Adrenal gland (tissue), 9 donors: ENCODE measurements at regions not wholly inside any gene's neighbourhood (a gene's known extent, or its start where the extent isn't known, plus 50 kb on each side); places are given as distances from the start of the nearest gene placed in this dataset.

Experiments
- DNase-seq, 7 donors: peaks; one replicate each; pipeline ENCODE4 v3.0.0-alpha.2; 2019 to 2020
- H3K27ac ChIP-seq, 5 donors: fragments of 200-600 bp; sonication (generic) in 4 of 5; 1 replicate in 3 of 5; 2 replicates in 2 of 5; pipeline versions ENCODE4 v1.5.1 to v1.8.0; 2016 to 2020; ENCODE audit warnings: mild to moderate bottlenecking in 1 of 5
- H3K27me3 ChIP-seq: fragments of 200-600 bp; 2 replicates; pipeline ENCODE4 v1.8.0; 2021
- H3K36me3 ChIP-seq, 2 donors: fragments of 200-600 bp; replicated peaks in 1 of 2; 1 replicate in 1 of 2; 2 replicates in 1 of 2; pipeline versions ENCODE4 v1.5.1 to v1.8.0; 2018 to 2022
- H3K4me1 ChIP-seq, 2 donors: fragments of 200-600 bp; replicated peaks in 1 of 2; 1 replicate in 1 of 2; 2 replicates in 1 of 2; pipeline versions ENCODE4 v1.5.1 to v1.8.0; 2018 to 2021
- H3K4me3 ChIP-seq, 4 donors: fragments of 200-600 bp; sonication (generic) in 3 of 4; one replicate each; pipeline ENCODE4 v1.5.1; 2016 to 2018
- H3K9me3 ChIP-seq, 3 donors: fragments of 200-600 bp; sonication (generic) in 1 of 3; replicated peaks in 1 of 3; 1 replicate in 2 of 3; 2 replicates in 1 of 3; pipeline versions ENCODE4 v1.5.1 to v1.8.0; 2016 to 2021
- POLR2A ChIP-seq, 2 donors: fragments of 450-650 bp; IDR thresholded peaks; one replicate each; pipeline ENCODE4 v1.6.1; 2017; ENCODE audit warnings: antibody characterized with exemption in 2 of 2, mild to moderate bottlenecking in 2 of 2, moderate library complexity in 1 of 2
- WGBS, 4 donors: extraction: QIAGEN DNeasy Blood & Tissue Kit in 2 of 4; methylation state at CpG; one replicate each; pipeline versions ENCODE4 v1.1.5 to v1.1.7; 2013 to 2017; 5-methylcytosine and 5-hydroxymethylcytosine counted together
- intact Hi-C, 2 donors: fragments of 100-400 bp; cut with DNase I; formaldehyde crosslinking; loops; one replicate each; pipeline versions ENCODE4 v1.14.1 to v1.15.0; 2022 to 2023
- TF ChIP-seq, protein P1 (sequence below), 6 experiments: fragments of 450-650 bp in 4 of 6; fragments of 200-600 bp in 2 of 6; sonication (generic) in 1 of 6; IDR thresholded peaks; 1 replicate in 5 of 6; 2 replicates in 1 of 6; pipeline versions ENCODE4 v1.5.1 to v1.8.0; 2016 to 2021; ENCODE audit warnings: antibody characterized with exemption in 6 of 6, mild to moderate bottlenecking in 2 of 6, moderate library complexity in 1 of 6
- donor health status: healthy with polysubstance abuse.
- donor health status: Bipolar disorder and iron deficiency.
- donor health status: DM: yes; HTN: yes; CAD: no.
- donor health status: DM: no; HTN: no; CAD: no.
- donor health status: DM: no; HTN: no; CAD: no.

GRCh38 chr1:106584107-106584506 is 472.4 kb upstream of the PRMT6 start:
- H3K36me3 ChIP-seq: no peaks in the 10 kb centered on the region
- TF ChIP-seq, protein P1, sequence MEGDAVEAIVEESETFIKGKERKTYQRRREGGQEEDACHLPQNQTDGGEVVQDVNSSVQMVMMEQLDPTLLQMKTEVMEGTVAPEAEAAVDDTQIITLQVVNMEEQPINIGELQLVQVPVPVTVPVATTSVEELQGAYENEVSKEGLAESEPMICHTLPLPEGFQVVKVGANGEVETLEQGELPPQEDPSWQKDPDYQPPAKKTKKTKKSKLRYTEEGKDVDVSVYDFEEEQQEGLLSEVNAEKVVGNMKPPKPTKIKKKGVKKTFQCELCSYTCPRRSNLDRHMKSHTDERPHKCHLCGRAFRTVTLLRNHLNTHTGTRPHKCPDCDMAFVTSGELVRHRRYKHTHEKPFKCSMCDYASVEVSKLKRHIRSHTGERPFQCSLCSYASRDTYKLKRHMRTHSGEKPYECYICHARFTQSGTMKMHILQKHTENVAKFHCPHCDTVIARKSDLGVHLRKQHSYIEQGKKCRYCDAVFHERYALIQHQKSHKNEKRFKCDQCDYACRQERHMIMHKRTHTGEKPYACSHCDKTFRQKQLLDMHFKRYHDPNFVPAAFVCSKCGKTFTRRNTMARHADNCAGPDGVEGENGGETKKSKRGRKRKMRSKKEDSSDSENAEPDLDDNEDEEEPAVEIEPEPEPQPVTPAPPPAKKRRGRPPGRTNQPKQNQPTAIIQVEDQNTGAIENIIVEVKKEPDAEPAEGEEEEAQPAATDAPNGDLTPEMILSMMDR (IDR thresholded peaks at IDR 0.05): no peak
- no peak for TF ChIP-seq POLR2A (IDR thresholded peaks at IDR 0.05)
- whole genome bisulfite sequencing, 4 donors: 22 to 39% (median 31%) methylated on average over 1 of the region's 1 CpG
- H3K4me3 ChIP-seq: no peak overlapping the region
- no peak overlapping the region for H3K27ac ChIP-seq
- H3K27me3 ChIP-seq: no peaks in the 10 kb centered on the region
- intact Hi-C loops: no loop called here
- no peak for DNase-seq
- H3K9me3 ChIP-seq: no peaks in the 10 kb centered on the region
- H3K4me1 ChIP-seq: no peaks in the 10 kb centered on the region

DNA sequence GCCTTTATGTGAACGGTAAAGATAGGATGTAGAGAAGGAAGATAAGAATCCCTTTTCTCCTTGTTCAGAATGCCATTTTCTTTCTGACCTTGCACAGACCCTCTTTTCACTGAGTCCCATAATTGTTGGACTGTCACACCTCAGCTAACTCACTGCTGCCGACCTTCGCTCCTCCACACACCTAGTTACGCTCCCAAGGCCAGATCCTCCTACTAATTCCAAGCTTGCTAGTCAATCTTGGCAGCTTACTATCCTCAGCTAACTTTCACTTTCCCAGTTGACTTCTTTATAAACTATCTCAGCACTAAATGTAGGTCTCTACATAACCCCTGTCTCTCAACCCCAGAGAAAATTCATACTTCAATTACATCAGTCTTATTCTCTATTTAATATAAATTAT is 471.8 kb upstream of the PRMT6 start:
- Histone ChIP-seq H3K36me3 (no peaks in the 10 kb centered on the region), H3K4me1 (no peaks in the 10 kb centered on the region), H3K9me3 (no peaks in the 10 kb centered on the region), H3K27me3 (no peaks in the 10 kb centered on the region), H3K27ac (no peak overlapping the region), H3K4me3 (peak overlapping the region in 1 of 4 donors; percentile 23)
- no peak for DNase-seq
- WGBS, 4 donors: 26 to 30% (median 29%) methylated on average over 4 of the region's 4 CpGs
- intact Hi-C loops: no loop called here
- no peak for TF ChIP-seq POLR2A (IDR thresholded peaks at IDR 0.05)
- TF ChIP-seq, protein P1 (IDR thresholded peaks at IDR 0.05): no peak

DNA sequence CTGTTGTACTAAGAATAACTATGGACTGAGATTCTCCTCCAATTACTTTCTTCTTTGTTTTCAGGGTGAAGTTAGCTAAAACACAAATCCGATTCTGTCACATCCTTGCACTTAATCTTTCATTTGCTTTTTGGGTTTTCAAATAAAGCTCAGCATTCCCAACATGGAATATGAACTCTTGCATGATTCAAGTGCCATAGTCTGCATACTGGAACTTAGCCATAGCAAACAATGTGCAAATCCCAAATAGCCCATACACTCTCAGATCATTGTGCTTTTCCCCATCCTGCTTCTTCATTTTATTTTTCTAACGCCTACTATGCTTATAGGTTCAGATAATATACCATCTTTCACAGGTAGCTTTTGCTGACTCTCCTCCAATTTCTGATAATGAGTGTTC is 455.8 kb upstream of the PRMT6 start:
- Histone ChIP-seq H3K36me3 (no peaks in the 10 kb centered on the region), H3K4me3 (no peak overlapping the region), H3K27ac (no peak overlapping the region), H3K27me3 (no peaks in the 10 kb centered on the region), H3K9me3 (no peaks in the 10 kb centered on the region), H3K4me1 (no peaks in the 10 kb centered on the region)
- intact Hi-C loops: no loop called here
- DNase-seq: no peak
- TF ChIP-seq, protein P1 (IDR thresholded peaks at IDR 0.05): no peak
- no peak for TF ChIP-seq POLR2A (IDR thresholded peaks at IDR 0.05)
- 33 to 50% (median 40%) methylated on average over 2 of the region's 2 CpGs for WGBS, 4 donors

- Histone ChIP-seq H3K27me3 (no peaks in the 10 kb centered on the region), H3K9me3 (no peaks in the 10 kb centered on the region), H3K27ac (no peak overlapping the region), H3K4me1 (no peaks in the 10 kb centered on the region), H3K4me3 (no peak overlapping the region), H3K36me3 (no peaks in the 10 kb centered on the region)
- intact Hi-C loops: no loop called here
- DNase-seq: no peak
- 66 to 78% (median 68%) methylated on average over 1 of the region's 1 CpG for WGBS, 4 donors
- TF ChIP-seq, protein P1 (IDR thresholded peaks at IDR 0.05): no peak
- no peak for TF ChIP-seq POLR2A (IDR thresholded peaks at IDR 0.05)
These were observed 452.9 kb upstream of the PRMT6 start for GRCh38 chr1:106603616-106604015.
